SK-N-DZ (cell line): ENCODE measurements at regions not wholly inside any gene's neighbourhood (a gene's known extent, or its start where the extent isn't known, plus 50 kb on each side); places are given as distances from the start of the nearest gene placed in this dataset.
"Not testable (repeated sequence)": the region's sequence is repeated elsewhere in the genome, so short reads cannot be mapped to it uniquely, and the experiment has no call there.

ENCODE experiments used
- DNase-seq: peaks from one replicate; pipeline ENCODE4 v3.0.0-alpha.2; 2015; ENCODE audit warnings: low spot score

DNA sequence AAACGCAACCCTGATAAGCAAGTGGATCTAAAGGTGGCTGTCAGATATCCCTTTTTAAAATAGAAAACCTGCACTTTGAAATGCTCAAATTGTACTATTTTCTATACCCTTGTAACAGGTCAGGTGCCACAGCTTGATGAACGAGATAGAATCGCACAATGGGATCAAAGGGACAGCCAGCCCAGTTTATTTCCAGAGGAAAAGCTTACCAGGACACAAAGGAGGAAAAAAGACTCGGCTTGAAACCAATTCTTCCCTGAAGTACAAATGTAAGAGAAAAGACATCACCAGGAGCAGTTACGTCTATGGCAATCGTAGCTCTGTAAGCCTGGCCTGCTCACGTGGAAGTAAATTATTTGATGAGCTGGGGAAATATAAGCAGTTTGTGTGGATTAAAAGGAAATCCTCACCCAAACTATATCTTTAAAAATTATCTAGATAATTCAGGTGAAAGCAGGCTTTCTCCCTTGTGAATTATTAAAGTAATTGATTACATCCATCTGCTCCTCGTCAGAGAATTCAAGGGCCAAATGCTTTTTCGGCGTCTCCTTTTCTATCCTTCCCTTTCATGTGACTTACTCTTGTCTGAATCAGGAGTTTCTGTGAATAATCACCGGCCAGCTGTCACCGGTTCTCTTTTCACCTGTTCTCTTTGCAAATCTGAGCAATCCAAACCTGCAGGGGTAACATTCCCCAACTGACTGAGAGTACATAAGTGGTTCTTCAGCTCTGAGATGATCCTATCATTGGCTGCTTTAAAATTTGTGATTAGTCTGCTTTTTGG lies 339.2 kb upstream of the ONECUT1 start:
- DNase-seq, result no peak

DNA sequence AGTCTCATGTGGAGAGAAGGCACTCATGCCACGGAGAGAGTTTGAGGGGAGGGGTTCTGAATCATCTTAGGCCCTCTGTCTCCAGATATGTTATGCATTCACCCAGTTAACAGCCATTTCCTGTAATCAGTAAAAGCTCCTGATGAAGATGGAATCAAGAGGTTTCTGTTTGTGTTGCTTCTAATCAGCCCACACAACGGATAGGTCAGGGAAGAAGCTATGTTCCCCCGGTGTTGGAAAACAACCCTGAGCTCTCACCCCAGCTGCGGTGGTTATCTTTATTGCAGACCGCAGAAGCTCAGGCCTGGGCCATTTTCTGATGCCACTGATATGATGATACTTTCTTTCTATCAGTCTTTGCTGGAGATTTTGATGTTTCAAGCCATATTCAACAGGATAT lies 338.5 kb upstream of the ONECUT1 start:
- no peak for DNase-seq

- DNase-seq, result no peak
These were observed 336.0 kb upstream of the ONECUT1 start for GRCh38 chr15:53126144-53126543.

- no peak for DNase-seq
These were observed 332.7 kb upstream of the ONECUT1 start for GRCh38 chr15:53122818-53123217.

DNA sequence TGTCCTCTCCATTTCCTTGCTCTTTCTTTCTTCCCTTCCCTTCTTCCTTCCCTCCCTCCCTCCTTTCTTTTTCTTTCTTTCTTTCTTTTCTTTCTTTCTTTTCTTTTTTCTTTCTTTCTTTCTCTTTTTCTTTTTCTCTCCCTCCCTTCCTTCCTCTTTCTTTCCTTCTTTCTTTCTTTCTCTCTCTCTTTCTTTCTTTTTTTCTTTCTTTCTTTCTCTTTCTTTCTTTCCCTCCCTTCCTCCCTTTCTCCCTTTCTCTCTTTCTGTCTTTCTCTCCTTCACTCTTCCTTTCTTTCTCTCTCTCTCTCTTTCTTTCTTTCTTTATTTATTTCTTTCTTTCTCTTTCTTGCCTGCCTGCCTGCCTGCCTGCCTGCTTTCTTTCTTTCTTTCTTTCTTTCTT lies 326.8 kb upstream of the ONECUT1 start:
- DNase-seq, result not testable (repeated sequence)

- DNase-seq, result no peak
These were observed 326.0 kb upstream of the ONECUT1 start for GRCh38 chr15:53116169-53116568.

DNA sequence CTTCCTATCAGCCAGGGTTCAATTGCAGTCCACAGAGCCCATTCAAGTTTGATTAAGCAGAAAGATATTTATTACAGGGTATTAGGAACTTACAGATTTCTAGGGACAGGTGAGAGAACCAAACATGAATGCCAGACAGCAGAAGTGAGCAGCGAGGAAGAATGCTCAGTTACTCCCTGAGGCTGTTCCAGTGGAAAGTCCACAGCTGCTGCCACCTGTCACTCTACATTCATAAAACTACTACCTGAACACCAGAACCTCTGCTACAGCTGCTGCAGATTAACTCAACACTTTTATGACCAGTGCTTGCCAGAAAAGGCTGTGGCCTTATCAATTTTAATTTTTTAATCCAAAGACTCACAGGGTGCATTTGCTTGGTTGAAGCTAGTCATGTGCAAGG lies 325.4 kb upstream of the ONECUT1 start:
- DNase-seq, result no peak

DNA sequence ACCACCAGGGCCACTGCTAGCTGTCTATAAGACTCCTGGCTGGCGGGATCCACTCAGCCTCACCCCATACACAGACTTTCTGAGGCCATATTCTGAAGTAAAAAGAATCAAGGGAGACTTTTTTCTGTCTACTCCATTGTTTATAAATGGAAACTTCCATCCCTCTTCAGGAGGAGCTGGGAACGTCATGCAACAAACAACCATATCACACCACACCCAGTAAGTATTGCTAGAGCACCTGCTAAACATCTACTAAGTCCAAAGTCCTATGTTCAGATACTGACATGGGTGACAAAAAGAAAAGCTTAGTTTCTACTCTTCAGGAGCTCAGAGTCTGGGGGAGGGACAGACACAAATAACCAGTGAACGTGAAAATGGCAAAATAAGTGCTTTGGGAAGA lies 324.8 kb upstream of the ONECUT1 start:
- DNase-seq, result no peak

DNA sequence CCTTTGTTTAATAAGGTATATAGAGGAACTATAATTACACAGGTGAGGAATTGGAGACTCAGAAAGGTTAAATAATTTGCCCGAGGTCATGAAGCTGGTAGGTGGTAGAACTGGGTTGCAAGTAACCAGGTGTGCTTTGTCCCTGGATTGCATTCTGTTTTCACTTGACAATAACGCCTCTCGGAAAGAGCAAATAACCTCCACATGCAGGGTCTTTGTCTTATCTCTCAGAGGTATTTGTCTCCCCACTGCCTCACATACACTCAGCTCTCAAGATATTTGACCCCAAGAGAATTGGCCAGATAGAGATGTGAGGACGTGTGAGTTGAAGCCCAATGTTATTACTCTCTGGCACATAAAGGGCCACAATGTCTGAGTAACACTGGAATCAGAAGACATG lies 320.9 kb upstream of the ONECUT1 start:
- no peak for DNase-seq

DNA sequence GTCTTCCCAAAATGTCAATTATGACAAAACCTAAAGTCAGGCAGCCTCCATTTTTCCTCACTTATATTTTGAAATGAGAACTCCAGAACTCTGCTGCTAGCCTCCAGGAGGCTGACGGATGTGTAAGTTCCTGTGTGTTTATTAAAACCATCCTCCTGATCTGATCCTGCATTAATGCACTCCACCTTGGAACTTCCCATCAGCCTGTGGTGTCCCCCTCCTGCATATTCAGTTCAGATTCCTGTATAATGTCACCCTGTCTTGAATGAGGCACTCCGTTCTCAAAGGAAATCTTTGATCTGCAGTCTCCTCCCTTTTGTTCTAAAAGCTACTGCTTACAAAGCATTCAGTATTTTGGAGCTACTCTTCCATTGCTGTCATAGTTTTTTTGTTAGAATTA lies 318.2 kb upstream of the ONECUT1 start:
- DNase-seq, result no peak

DNA sequence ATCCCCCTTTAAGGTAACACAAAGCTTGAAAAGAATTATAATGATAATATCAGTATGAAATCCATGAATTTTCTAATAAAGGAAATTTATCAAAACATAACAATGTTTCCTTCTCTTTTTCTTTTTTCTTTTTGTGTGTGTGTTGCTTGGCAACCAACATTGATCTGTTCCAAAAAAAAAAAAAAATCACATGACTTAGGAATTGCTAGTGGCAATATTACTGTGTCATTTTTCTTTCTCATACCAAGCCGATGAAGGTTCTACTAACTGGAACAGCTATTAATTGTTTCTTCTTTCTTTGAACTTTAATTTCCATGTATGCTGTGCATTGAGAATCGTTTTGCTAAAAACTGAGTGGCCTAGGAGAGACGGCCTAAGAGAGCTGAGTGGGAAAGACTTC lies 317.7 kb upstream of the ONECUT1 start:
- no peak for DNase-seq

- no peak for DNase-seq
These were observed 316.6 kb upstream of the ONECUT1 start for GRCh38 chr15:53106505-53107286.

DNA sequence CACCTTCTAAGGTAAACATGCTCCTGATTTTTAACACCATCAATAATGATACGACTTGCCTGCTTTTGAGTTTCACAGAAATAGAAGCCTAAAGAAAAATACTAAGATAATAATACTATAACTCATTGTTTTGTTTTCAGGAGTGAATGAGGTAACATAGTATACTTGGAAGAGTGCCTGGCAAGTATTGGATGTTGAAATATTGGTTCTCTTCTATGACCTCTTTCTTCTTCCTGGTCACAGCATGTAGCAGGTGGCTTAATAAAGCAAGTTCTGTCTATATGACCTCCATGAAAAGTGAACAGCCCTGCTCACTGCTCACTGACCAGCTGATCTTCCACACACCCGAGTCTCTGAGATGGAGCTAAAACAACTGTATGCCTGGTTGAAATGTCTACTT lies 312.3 kb upstream of the ONECUT1 start:
- no peak for DNase-seq

GRCh38 chr15:53080484-53080883 lies 290.3 kb upstream of the ONECUT1 start:
- DNase-seq, result no peak

DNA sequence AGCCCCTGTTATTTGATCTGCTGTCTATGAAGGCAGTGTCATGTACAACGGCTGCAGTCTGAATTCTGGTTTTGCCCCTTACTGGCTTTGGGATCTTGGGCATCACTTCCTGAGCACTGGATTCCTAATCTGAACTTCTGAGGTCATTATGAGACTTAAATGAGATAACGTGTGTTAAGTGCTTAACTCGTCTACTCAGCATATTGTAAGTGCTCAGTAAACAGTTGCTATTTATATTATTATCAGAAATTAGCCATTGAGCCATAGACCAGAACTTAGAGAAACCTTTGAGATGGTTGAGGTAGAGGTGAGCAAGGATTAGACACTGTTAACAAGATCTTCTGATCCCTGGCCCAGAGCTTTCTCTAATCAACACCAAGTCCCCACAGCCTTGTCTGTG lies 284.1 kb upstream of the ONECUT1 start:
- DNase-seq, result no peak

DNA sequence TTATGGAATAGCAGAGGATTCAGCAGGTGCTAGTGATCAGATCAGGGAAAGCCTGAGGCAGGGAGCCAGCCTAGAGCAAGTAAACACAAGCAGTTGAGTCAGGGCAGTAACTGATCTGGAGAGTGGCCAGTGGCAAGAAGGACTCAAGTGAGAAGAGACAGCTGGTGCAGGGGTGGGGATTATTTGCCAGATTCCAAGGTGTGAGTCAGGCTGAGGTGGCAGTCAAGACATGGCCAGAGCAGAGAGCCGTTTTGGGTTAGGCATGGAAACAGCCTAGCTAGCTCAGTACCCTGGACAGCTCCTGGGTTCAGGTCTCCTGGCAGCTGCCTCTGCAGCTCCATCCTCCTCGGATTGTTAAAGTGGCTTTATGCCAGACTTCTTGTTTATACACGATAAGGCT lies 281.9 kb upstream of the ONECUT1 start:
- DNase-seq, result no peak

DNA sequence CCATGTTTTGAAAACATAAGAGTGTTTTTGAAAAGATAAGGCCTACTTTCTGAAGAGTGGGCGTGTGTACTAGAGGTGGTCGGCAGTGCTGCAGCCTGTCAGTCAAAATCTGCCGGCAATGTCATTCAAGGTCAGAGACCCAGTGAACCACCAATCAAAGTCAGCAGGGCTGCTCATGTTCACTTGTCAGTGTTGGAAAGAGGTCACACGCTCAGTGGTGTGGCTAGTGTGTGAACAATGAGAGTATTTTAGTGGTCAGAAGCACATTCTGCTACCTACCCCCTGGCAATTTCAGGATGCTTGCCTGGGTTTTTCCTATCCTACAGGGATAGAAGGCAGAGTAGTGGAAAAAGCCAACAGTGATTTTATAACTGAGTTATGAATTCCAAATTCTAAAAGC lies 278.5 kb upstream of the ONECUT1 start:
- DNase-seq, result no peak

GRCh38 chr15:53059273-53060043 lies 269.3 kb upstream of the ONECUT1 start:
- DNase-seq, result no peak

DNA sequence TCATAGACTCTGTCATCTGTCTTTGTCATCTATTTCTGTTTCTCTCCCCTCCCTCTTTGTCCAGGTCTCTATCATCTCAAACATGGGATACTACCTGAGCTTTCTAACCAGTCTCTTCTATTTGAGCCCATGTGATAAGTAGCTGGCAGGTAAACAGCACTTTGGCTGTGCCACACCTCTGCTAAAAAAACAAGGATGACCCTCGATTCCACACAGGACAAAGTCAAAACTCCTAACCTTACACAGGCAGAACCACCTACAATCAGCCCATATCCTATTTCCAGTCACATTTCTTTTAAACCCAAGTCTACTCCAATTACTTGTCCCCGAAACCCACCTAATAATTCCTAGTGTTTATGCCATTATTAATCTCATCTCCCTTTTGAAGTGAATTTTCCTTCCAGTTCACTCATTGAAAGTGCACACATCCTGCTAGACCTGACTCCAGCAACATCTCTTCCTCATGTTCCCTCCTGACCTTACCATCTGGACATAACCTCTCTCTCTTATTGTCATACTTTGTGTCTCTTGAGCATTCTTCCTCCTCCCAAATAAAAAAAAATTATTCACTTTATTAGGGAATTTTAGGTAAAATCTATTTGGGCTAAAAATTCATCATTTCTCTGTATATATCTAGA lies 256.1 kb upstream of the ONECUT1 start:
- DNase-seq, result no peak

DNA sequence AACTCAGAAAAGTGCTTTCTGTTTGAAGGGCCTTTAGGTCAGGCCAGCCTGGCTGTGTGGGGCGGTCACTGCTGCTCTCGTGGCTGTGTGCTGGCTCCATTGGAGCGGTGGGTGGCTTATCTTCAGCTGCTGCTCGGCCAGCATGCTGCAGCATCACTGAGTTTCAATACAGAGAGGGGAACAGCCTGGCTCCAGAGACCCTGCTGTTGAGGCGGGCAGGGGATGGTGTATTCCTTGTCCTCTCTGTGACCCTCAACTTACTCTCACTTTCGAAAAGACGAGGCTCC lies 248.5 kb upstream of the ONECUT1 start:
- no peak for DNase-seq

DNA sequence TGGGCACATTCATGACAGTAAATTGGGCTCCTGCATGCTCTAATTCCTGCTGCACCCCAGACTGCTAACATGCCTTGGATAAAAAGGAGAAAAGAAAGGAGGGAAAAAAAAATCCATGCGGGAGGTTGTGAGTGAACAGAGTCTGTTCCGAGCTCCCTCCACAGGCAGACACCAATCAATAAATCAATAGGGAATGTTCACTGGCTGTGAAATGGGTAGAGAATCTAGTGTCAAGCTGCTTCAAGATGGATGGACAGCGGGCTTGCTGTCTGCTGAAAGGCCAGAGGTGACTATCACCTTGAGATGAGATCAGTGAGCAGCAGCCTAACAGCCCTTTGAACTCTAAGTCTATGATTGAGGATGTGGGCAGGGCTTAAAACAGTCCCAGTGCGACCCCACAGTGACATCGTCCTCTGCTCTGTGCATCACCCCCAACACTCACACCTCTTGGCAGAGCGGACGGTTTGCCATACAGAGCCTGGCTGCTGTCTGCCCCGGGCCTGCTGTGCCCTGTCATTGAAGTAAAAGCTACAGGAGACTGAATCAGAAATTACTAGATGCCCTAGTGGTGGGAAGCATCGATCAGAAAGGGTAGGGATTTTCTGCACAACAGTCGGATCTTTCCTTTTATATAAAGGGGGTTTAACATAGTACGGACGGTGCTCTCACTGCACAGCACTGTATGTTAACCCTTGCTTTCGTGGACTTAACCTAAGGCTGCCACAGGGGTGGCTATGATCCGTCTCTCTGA lies 247.9 kb upstream of the ONECUT1 start:
- DNase-seq, result no peak
